Upper lobe of right lung (tissue), 1 donor: ENCODE measurements at regions not wholly inside any gene's neighbourhood (a gene's known extent, or its start where the extent isn't known, plus 50 kb on each side); places are given as distances from the start of the nearest gene placed in this dataset.

Source experiments
- ATAC-seq: fragments of 200-7000 bp; cut with Tn5 transposase; one replicate; pipeline ENCODE4 v1.9.1; 2020; ENCODE audit warnings: mild to moderate bottlenecking, moderate library complexity
- DNase-seq: peaks from one replicate; pipeline ENCODE4 v3.0.0-alpha.2; 2020
- H3K27ac ChIP-seq: fragments of 200-600 bp; one replicate; pipeline ENCODE4 v1.8.0; 2022
- H3K27me3 ChIP-seq: fragments of 200-600 bp; one replicate; pipeline ENCODE4 v1.8.0; 2022; ENCODE audit warnings: mild to moderate bottlenecking
- H3K36me3 ChIP-seq: fragments of 200-600 bp; one replicate; pipeline ENCODE4 v1.8.0; 2022
- H3K4me1 ChIP-seq: fragments of 200-600 bp; one replicate; pipeline ENCODE4 v1.8.0; 2022
- H3K4me3 ChIP-seq: fragments of 200-600 bp; one replicate; pipeline ENCODE4 v1.8.0; 2022; ENCODE audit warnings: mild to moderate bottlenecking
- H3K9me3 ChIP-seq: fragments of 200-600 bp; one replicate; pipeline ENCODE4 v1.8.0; 2022
- intact Hi-C: fragments of 100-400 bp; cut with DNase I; formaldehyde crosslinking; loops from one replicate; pipeline ENCODE4 v1.11.0; 2022
- TF ChIP-seq, protein P1 (sequence below): fragments of 200-600 bp; IDR thresholded peaks from one replicate; pipeline ENCODE4 v1.8.0; 2022; ENCODE audit warnings: antibody characterized with exemption
- donor health status: DM: no; HTN: yes; CAD: no; lungs with severe emphysema.

DNA sequence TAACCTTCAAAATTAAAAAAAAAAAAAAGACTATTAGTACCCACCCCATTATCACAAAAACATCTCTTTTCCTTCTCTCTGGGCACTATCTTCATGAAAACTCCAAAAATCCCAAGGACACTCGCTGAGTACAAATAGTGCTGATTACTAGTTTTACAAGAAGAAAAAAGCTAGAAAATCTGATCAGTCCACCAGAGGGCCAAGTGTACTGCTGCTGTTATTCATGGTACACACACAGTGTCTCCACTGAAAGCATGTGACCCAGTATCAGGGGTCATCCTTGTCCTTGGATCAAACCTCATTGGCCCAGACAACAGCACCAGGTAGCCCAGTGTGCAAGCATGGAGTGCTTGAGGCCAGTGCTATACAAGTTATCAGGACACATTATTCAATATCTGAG is 382.7 kb upstream of the KLHL29 start:
- H3K4me1 ChIP-seq: no peaks in the 10 kb centered on the region
- H3K27ac ChIP-seq: no peak overlapping the region
- no peak overlapping the region for H3K4me3 ChIP-seq
- intact Hi-C loops: no loop called here
- no peaks in the 10 kb centered on the region for H3K9me3 ChIP-seq
- no peak for ATAC-seq
- TF ChIP-seq, protein P1, sequence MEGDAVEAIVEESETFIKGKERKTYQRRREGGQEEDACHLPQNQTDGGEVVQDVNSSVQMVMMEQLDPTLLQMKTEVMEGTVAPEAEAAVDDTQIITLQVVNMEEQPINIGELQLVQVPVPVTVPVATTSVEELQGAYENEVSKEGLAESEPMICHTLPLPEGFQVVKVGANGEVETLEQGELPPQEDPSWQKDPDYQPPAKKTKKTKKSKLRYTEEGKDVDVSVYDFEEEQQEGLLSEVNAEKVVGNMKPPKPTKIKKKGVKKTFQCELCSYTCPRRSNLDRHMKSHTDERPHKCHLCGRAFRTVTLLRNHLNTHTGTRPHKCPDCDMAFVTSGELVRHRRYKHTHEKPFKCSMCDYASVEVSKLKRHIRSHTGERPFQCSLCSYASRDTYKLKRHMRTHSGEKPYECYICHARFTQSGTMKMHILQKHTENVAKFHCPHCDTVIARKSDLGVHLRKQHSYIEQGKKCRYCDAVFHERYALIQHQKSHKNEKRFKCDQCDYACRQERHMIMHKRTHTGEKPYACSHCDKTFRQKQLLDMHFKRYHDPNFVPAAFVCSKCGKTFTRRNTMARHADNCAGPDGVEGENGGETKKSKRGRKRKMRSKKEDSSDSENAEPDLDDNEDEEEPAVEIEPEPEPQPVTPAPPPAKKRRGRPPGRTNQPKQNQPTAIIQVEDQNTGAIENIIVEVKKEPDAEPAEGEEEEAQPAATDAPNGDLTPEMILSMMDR: no peak
- H3K27me3 ChIP-seq: no peaks in the 10 kb centered on the region
- H3K36me3 ChIP-seq: no peaks in the 10 kb centered on the region
- no peak for DNase-seq

DNA sequence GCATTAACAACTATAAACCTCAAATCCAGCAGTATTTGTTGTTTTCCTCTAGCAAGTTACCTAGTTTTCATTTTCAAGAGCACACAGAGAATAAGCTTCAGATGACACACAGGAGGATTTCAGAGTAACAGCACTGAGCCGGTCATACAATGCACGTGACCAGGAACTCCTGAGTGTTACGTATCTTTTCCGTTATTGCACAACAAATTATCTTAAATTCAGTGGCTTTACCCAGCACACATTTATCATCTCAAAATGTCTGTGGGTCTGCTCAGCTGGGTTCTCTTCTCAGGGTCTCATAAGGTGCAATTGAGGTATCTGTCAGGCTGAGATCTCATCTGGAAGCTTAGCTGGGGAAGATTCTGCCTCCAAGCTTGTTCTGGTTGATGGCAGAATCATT is 379.5 kb upstream of the KLHL29 start:
- H3K27ac ChIP-seq: no peak overlapping the region
- H3K36me3 ChIP-seq: no peaks in the 10 kb centered on the region
- ATAC-seq (no peak), DNase-seq (no peak)
- no peaks in the 10 kb centered on the region for H3K9me3 ChIP-seq
- H3K4me1 ChIP-seq: no peaks in the 10 kb centered on the region
- H3K4me3 ChIP-seq: no peak overlapping the region
- TF ChIP-seq, protein P1: no peak
- intact Hi-C loops: no loop called here
- no peaks in the 10 kb centered on the region for H3K27me3 ChIP-seq

DNA sequence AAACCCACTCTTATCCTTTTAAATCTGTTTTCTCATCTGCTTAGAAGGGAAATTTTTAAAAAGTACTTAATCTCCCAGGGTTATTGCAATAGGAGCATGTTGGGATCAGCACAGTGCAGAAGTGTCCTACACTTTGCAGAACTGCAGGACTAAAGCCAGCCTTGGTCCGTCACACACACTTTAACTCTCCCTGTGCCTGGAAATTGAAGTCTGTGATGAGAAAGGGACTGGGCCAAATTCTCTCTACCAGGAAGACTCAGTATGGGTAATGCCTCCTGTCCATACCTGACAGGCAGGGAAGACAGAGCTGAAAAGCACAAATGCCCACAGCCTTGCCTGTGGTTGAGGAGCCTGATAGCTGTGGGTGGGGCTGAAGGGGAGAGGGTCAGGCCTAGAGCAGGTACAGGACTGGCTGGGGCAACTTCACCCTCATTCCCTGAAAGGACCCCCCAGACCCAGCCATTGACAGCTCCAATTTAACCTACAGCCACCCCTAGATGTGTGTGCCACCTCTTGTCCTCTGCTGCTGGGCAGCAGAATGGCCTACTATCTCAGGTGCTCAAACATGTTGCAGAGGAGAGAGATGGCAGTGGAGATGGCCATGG is 377.2 kb upstream of the KLHL29 start:
- Histone ChIP-seq H3K27me3 (no peaks in the 10 kb centered on the region), H3K4me3 (no peak overlapping the region), H3K4me1 (no peaks in the 10 kb centered on the region), H3K27ac (no peak overlapping the region), H3K36me3 (no peaks in the 10 kb centered on the region), H3K9me3 (no peaks in the 10 kb centered on the region)
- TF ChIP-seq, protein P1: no peak
- intact Hi-C loops: no loop called here
- DNase-seq: no peak
- ATAC-seq: no peak

DNA sequence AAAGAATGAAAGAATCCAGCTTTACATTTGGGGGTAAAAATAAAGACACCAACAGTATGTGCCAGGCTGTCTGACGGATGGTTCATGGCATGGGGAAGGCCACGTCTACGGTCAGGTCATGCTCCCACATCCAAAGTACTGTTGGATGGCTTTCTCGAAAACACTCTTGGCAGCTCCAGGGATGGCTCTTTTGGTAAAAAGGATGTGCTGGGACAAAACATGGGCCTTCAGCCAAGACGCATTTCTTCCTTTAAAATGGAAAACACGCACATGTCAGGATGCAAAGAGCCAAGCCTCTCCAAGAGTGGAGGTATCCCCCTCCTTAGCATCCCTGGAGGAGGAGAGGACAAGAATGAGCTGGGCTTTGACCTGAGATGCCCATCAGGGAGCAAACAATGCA is 376.5 kb upstream of the KLHL29 start:
- H3K27ac ChIP-seq: no peak overlapping the region
- TF ChIP-seq, protein P1: no peak
- H3K36me3 ChIP-seq: no peaks in the 10 kb centered on the region
- intact Hi-C loops: no loop called here
- DNase-seq: no peak
- no peaks in the 10 kb centered on the region for H3K4me1 ChIP-seq
- H3K9me3 ChIP-seq: no peaks in the 10 kb centered on the region
- H3K27me3 ChIP-seq: no peaks in the 10 kb centered on the region
- ATAC-seq: no peak
- no peak overlapping the region for H3K4me3 ChIP-seq

DNA sequence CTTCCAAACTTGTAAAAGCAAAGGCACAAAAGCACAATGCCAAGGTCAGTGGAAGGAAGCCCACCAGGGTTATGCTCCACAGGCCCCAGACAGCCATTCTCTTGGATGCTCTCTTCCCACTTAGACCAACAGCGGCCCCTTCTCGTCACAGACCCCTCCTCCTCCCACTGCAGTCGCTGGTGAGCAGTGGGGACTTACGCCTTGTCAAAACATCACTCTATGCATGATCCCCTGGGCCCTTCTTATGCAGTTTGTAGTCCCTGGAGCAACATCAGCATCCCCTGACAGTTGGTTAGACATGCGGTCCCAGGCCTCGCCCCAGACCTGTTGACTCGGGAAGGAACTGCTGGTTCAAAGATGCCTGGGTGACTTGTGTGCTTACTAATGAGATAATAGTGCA is 376.0 kb upstream of the KLHL29 start:
- no peak overlapping the region for H3K27ac ChIP-seq
- no peak for ATAC-seq
- H3K4me3 ChIP-seq: no peak overlapping the region
- intact Hi-C loops: no loop called here
- no peak for DNase-seq
- no peaks in the 10 kb centered on the region for H3K4me1 ChIP-seq
- TF ChIP-seq, protein P1: no peak
- no peaks in the 10 kb centered on the region for H3K27me3 ChIP-seq
- H3K36me3 ChIP-seq: no peaks in the 10 kb centered on the region
- H3K9me3 ChIP-seq: no peaks in the 10 kb centered on the region
